NCI-H2107 treated with DMSO at 0.1 percent for 48 hours (cell line): ENCODE measurements at regions not wholly inside any gene's neighbourhood (a gene's known extent, or its start where the extent isn't known, plus 50 kb on each side); places are given as distances from the start of the nearest gene placed in this dataset.

Source experiments
- DNase-seq: peaks from one replicate; lab custom pipeline; 2025; ENCODE audit not compliant: unreplicated experiment; lab: John Stamatoyannopoulos, UW

DNA sequence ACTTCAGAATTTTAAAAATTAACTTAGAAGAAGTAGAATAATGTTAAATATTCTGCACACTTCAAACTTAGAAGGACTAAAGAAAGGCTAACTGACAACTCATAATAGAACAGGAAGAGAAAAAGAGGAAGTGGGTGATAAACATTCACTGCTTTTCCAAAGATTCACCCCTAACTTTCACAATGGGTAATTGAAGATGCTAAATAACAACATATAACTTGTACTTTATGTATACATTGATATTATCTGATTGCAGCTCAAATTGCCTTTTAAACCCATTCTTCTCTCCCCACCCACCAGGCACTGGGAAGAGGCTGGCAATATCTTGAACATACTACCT is 376.6 kb downstream of the EFNA5 start:
- no peak for DNase-seq

GRCh38 chr5:107293541-107294210 is 377.1 kb downstream of the EFNA5 start:
- DNase-seq, result no peak

DNA sequence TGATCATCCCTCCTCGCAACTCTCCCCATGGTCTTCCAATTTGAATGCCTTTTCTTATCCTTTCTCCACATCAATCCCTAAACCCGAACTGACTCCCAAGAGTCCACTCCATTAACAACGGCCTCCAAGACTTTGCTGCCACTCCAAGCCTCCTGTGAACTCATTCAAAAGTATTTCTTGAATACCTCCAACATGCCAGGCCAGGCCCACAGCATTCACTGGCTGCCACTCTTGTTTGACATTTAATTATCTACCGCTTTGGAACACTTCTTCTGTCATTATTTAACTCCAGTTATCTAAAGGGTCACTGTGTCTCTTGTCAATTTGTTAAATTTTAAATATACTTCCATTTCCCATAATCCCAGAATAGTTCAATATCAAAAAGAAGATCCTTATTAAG is 378.9 kb downstream of the EFNA5 start:
- DNase-seq, result no peak

- DNase-seq, result no peak
These were observed 379.8 kb downstream of the EFNA5 start for GRCh38 chr5:107290780-107291398.

DNA sequence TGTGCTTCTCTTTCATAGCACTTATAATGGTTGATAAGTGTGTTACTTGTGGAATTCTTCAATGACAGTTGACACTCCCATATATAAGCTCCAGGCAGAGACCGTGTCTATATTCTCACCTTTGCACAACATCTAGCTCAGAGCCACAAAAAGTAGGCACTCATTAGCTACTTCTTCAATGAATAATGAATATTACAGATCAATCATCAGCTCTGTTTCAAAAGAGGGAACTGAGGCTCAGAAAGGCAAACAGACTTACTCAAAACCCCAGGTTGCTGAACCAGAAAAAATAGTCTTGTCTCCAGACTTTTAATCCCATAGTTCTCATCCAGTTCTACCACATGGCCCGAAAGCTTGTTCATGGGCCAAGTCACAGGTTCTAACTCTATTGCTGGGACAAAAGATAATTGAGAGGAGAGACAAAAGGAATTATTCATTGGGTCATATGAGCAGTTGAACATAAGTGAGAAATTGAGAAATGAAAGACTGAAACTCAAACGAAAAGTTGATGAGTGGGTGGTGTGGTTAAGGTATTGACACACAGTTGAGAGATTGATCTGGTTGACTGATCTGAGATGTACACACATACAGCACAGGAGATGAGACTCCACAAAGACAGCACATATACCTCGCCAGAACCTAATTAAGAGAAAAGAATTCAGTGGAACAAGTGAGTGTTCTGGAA is 381.6 kb downstream of the EFNA5 start:
- no peak for DNase-seq

GRCh38 chr5:107286447-107287098 is 384.2 kb downstream of the EFNA5 start:
- DNase-seq, result no peak

GRCh38 chr5:107285772-107286171 is 385.0 kb downstream of the EFNA5 start:
- DNase-seq, result no peak

DNA sequence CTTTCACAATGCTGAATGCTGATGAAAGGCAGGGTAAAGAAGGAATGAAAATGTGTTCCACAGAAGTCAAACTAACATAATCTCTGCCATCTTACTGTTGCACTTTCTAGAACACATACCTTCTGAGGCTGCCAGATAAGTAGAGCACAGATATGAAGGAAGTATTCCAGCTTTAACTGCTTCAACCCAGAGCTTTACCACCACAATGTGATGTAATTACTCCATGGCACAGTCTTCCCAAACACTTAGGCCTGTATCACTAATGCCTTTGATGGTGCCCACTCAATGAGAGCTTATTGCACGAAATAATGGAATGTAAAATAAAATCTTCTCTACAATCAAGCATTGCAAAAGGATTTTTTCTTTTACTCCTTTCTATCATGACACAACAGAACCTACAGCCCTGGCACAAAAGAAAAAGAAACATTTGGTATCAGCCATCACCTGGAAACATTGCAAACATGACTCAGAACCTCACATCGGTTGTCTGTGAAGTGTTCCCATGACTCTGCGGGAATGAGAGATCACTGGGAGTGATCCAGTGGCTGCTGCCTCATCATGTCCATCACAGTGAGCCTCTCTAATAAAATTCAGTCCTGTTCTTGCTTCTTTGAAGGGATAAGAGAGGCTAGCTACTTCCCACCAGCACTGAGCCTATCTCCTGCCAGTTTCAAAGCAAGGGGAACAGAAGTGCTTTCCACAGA is 385.8 kb downstream of the EFNA5 start:
- no peak for DNase-seq

- DNase-seq, result no peak
These were observed 388.7 kb downstream of the EFNA5 start for GRCh38 chr5:107282061-107282460.

DNA sequence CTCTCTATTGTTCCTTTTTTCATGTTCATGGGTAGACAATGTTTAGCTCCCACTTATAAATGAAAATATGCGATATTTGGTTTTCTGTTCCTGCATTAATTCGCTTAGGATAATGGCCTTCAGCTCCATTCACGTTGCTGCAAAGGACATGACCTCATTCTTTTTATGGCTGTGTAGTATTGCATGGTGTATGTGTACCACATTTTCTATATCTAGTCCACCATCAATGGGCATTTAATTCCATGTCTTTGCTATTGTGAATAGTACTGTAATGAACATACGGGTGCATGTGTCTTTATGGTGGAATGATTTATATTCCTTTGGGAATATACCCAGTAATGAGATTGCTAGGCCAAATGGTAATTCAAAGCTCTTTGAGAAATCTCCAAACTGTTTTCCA is 392.0 kb downstream of the EFNA5 start:
- no peak for DNase-seq

DNA sequence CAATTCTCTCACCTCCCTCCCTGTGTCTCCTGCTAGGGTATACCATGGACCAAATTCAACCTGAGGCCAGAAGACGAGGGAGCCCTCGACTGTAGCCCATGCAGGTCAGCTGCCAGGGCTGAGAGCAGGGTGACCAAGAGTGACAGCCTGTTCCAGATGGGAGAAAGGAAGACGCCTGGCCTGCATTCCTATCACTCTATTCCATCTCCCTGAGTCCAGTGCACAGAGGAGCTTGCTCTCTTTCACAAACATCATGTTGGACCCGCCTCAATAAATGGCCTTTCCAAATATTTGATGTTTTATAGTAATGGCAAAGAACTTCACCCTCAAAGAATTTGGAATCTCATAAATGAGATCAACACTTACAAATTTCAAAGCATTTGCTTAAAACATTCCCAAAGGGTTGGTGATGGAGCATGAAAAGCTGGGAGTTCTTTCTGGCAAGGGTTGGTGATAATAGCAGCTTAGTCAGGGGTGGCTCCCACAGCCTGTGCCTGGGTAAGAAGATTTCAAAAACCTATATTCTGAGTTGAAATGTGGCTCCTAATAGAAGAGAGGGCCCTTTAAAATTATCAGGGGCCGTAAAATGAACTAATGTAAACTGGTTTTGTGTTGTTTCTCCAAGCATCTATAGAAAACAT is 393.1 kb downstream of the EFNA5 start:
- DNase-seq, result no peak

DNA sequence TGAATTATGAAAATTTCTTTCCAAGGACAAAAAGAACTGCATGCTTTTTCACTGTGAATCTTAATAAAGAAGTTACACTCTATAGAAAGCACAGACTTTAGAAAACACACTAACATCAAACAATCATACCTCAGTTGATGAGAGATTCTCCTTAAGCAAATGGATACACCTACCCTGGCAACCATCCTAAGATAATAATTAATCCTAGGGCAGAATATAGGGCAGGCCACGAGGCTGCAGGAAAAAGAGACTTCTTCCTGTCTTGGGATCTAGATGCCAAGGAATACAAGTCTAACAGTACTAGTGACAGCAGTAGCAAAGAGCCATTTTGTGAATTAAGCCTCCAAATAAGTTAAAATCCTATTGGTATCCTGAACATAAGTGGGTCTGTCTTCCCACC is 395.4 kb downstream of the EFNA5 start:
- DNase-seq, result no peak

DNA sequence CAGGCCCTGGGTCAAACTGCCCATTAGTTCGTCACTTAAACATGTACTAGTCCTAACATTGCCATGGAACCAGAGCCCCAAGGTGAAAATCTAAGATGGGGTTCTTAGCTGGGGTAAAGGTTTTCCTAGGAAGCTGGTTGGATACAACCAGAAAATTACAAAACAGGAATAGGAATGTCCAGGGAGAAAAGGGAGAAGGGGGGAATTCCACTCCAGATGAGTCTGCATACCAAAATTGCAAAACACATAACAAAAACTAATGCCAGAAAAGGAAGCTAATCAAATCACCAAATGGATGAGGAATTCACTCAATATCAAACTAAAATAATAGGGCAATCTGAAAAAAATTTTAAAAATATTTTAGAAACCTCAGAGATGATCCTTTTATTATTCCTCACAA is 396.2 kb downstream of the EFNA5 start:
- DNase-seq, result no peak

DNA sequence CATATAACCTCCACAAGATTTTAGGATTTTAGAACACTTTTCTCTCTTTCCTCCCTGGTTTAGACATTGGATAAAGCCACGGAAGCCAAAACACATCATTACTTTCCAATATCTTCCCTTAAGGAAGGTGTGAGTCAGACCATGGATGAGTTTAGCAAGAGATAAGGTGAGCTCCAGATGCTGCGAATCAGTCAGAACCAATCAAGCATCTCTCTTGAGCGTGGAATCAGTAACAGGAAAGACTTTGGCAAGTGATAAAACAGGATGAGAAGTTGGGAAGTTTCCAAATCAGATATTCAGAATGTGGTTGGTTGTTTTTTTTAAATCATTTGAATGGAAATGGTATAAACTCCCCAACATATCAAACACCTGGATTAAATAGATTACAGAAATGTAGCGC is 397.8 kb downstream of the EFNA5 start:
- DNase-seq, result no peak

GRCh38 chr5:107272509-107272908 is 398.2 kb downstream of the EFNA5 start:
- DNase-seq, result no peak

GRCh38 chr5:107271682-107272350 is 398.9 kb downstream of the EFNA5 start:
- DNase-seq, result no peak

DNA sequence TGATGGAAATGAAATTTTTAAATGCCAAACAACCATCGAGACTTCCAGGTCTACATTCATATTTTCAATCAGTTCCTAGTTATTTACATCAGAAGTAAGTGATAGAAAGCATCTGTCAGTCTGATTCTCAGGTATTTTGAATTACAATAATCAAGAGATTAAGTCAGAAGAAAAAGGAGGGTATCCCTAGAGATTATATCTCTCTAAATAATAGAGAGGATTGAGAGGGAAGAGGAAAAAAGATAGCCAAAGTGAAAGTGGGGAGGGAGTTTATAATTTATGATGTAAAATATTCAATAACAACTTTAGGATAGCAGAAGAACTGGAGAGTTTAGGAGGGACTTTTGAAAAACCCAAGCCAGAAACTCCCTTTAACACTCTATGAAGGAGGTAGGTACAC is 400.2 kb downstream of the EFNA5 start:
- no peak for DNase-seq

- no peak for DNase-seq
These were observed 401.1 kb downstream of the EFNA5 start for GRCh38 chr5:107269678-107270077.

GRCh38 chr5:107269256-107269655 is 401.5 kb downstream of the EFNA5 start:
- DNase-seq, result no peak

DNA sequence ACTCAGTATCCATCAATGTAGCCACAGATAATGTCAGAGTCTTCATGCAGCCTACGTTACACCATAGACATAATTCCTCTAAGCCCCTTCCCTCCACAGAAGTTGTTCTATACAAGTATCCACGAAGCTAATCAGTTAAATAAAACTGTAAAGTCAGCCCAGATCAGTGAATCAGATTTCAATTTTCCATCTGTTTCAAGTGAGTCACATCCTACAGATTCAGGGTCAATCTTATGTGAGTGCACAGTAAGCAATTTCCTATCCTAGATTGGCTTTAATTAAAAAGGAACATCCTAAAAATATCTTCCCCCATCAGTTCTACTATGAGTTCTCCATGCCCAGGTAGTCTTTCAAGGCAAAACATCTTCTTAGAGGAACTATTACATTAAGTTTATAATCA is 402.5 kb downstream of the EFNA5 start:
- DNase-seq, result no peak
